GM18502 (cell line): ENCODE measurements at regions not wholly inside any gene's neighbourhood (a gene's known extent, or its start where the extent isn't known, plus 50 kb on each side); places are given as distances from the start of the nearest gene placed in this dataset.
"Not testable (repeated sequence)": the region's sequence is repeated elsewhere in the genome, so short reads cannot be mapped to it uniquely, and the experiment has no call there.

Experiments
- ATAC-seq: cut with Tn5 transposase; IDR thresholded peaks from one replicate; pipeline ENCODE4 v1.9.1; 2021; ENCODE audit warnings: mild to moderate bottlenecking; ENCODE audit not compliant: unreplicated experiment, poor library complexity

GRCh38 chr4:57945298-57945697 lies 835.1 kb upstream of the IGFBP7 start:
- no peak for ATAC-seq

GRCh38 chr4:57943682-57944081 lies 833.5 kb upstream of the IGFBP7 start:
- no peak for ATAC-seq

DNA sequence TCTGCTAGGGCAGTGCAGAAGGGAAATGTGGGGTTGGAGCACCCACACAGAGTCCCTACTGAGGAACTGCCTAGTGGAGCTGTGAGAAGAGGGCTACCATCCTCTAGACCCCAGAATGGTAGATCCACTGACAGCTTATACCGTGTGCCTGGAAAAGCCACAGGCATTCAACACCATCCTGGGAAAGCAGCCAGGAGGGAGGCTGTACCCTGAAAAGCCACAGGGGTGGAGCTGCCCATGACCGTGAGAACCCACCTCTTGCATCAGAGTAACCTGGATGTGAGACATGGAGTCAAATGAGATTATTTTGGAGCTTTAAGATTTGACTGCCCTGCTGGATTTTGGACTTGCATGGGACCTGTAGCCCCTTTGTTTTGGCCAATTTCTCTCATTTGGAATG lies 827.1 kb upstream of the IGFBP7 start:
- ATAC-seq, result not testable (repeated sequence)

DNA sequence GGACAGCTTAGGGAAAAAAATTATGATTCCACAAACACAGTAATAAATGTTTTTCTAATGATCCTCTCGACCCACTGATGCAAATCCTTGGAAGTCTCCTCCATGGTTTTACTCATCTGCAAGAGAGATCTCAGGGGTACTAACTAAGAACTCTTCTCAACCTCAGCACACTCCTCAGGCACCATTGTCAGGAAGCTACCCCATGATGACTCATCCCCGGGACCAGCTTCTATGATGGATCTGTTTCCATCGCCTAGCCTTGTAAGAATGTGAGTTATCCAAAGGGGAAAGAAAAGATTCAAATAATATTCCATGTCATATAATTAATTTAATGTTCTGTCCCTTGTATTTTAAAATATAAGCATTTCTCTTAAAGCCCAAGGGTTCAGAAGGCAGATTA lies 816.1 kb upstream of the IGFBP7 start:
- ATAC-seq, result no peak

GRCh38 chr4:57924951-57925350 lies 814.8 kb upstream of the IGFBP7 start:
- ATAC-seq, result no peak

DNA sequence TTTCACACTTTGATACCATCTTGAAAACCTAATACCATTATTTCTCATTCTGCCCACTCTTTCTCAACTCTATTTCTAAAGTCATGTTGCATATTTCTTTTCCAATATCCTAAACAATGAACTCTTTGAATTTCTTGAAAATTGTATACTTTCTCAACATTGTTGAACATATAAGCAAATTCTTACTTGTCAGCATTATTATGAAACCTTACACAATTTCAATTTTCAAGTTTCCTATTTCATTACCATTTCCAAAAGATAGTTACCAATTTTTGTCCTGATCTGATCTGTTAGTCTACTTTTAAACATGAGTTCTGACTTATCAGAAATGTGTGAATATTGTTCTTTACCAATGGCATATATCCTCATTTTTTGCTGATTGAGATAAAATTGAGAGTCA lies 806.3 kb upstream of the IGFBP7 start:
- no peak for ATAC-seq

- ATAC-seq, result no peak
Observed at GRCh38 chr4:57911203-57911602, 801.0 kb upstream of the IGFBP7 start.

- no peak for ATAC-seq
Observed at GRCh38 chr4:57910151-57910550, 800.0 kb upstream of the IGFBP7 start.

- ATAC-seq, result no peak
Observed at GRCh38 chr4:57905965-57906364, 795.8 kb upstream of the IGFBP7 start.

DNA sequence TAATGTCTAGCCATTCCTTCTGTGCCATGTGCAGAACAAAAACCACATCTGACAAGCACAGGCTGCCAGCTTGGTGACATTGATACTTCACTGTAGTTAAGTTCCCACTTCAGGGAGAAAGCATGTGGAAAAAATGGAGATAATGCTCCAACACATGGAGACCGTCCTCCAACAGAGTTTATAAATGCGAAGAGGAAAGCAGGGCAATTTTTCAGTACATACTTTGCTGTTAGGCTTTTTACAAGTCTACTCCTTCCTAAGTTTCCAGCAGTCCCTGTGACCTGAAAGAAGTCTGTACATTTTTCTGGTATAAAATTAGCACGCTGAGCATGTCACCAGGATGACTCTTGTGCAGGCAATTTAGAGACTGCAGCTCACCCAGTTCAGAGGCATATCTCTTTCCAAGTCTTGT lies 766.9 kb upstream of the IGFBP7 start:
- ATAC-seq, result no peak

GRCh38 chr4:57875829-57876392 lies 765.7 kb upstream of the IGFBP7 start:
- ATAC-seq, result no peak

DNA sequence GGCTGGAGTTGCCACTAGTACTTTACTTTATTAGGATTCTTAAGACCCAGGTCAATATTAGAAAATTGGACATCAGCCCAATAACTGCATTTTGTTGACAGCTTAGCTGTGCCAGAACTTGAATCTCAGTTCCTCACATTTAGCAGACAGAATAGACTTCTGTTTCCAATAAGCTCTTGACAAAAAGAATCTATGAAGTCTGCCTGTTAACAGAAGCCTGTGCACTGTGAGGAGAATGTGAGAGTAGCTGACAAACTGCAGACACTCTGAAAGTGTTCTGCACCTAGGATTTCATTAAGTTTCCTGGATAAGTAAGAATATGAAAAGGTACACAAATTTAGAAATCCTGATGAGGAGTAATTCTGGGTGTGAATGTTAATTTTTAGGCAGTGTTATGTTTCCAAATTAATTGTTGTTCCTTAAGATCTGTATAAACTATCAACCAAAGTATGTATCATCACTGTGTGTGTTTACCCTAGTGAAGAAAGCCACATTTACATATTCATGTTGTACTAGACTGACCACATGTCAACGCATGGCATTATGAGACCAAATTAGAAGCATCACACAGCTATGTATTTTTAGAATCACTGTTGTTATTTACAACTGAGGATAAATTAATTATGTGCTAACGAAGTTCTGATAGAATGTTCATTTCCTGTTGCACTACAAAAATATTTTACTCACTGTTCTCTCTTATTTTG lies 756.4 kb upstream of the IGFBP7 start:
- no peak for ATAC-seq

DNA sequence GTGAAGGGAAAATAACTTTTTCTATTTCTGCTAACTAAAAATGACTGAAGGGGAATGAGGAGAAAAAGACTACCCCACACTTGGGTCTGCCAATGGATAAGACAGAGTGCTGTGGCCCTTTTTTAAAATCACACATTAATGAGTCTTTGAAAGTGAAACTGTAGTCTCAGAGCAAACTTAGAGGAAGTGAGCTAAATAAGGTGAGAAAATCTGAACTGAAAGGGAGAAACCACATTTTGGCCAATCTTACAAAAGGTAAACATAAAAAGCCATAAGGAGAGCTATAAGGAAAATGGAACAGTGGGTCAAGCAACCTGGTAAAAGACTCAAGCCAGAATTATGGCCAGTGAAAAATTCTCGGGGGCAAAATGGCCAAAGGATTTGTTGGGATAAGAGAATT lies 755.1 kb upstream of the IGFBP7 start:
- ATAC-seq, result peak; percentile 96

DNA sequence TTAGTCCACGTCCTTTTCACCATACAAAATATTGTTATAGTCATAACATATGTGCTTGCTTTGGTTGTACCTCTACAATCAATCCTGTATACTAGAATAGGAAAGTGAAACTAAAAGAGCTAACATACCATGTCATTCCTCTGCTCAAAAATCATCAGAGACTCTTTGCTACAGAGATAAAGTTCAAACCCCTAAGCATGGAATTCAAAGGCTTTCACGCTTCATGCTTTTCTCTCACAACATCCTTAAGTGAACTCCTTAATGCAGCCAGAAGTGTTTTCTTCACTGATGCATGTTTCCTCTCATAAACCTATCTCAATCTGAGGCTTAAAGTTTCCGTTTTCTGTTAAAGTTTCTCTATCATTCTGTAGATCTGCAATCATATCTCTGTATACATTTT lies 744.6 kb upstream of the IGFBP7 start:
- ATAC-seq, result peak; percentile 75

DNA sequence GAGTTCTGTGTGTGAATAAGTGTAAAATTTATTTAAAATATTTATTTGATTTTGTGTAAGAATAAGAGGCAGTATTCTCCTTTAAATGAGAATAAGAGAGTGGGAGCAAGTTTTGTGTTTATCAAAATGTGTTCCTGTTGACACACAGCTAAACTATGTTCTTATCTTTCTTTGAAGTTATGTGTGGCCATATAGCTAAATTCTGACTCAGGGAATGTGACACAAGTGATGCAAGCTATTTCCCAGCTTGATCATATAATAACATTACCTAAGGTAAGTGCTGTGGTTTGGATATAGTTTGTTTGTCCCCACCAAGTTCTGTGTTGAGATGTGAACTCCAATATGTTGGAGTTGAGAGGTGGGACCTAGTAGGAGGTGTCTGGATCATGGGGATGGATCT lies 740.0 kb upstream of the IGFBP7 start:
- ATAC-seq, result no peak

DNA sequence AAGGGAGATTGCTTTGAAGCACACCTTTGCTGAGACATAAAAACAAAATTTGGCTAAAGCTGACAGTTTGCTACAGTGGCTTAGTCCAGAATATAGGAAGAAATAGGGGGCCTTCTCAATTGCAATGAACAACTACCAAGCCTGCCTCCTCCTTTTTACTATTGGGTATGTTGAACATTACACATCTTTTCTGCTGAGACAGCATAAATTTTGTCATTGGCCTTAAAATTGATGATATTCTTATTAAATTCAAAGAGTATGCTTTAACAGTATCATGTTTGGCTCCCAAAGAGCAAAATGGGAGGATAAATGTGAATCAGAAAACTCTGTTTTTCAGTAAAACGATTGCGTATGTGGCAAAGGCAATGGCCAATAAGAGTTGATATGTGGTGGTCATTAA lies 721.9 kb upstream of the IGFBP7 start:
- no peak for ATAC-seq

GRCh38 chr4:57789666-57790065 lies 679.5 kb upstream of the IGFBP7 start:
- ATAC-seq, result no peak

- no peak for ATAC-seq
Observed at GRCh38 chr4:57777876-57778275, 667.7 kb upstream of the IGFBP7 start.

GRCh38 chr4:57774681-57775080 lies 664.5 kb upstream of the IGFBP7 start:
- ATAC-seq, result no peak

GRCh38 chr4:57774171-57774570 lies 664.0 kb upstream of the IGFBP7 start:
- no peak for ATAC-seq

DNA sequence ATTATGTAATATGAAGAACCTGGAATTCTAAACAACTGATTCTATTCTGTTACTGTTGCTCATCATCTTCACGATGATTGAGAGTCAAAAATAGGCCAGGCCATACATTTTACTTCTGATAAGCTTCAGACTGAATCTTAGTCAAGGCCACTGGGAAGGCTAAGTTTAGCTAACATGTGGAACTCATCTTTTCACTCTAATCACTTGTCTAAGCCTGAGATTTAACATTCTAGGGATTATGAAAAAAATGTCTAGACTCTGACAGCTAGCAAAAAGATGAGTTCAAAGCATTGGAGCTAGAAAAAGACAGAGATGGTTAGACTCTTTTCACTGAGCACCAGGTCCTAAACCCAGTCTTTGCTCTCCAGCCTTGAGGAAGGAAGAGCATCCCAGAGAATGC lies 656.2 kb upstream of the IGFBP7 start:
- ATAC-seq, result no peak

DNA sequence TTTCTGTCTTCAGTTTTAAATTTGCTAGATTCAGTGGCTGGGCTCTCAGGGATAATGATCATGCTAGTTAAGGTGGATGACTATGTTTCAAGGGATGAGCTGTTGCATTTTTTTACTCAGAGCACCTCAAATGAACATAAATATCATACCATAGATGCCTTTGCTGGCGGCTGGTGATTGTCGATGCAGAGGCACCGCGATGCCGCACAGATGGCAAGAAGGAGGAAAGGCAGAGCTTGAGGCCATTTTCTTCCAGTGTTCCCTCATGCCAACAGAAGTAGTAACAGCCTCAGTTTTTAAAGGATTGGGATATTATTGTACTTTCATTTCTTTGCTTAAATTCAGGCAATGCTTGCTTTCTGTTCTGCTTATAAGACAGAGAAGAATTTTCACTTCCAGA lies 654.7 kb upstream of the IGFBP7 start:
- no peak for ATAC-seq
